H1 (cell line): ENCODE measurements at regions not wholly inside any gene's neighbourhood (a gene's known extent, or its start where the extent isn't known, plus 50 kb on each side); places are given as distances from the start of the nearest gene placed in this dataset.

ENCODE experiments used
- CTCF ChIA-PET: fragments of 300-600 bp; sonication (Branson Sonifier 250); formaldehyde crosslinking; loops from one replicate; lab custom pipeline; 2021; ENCODE audit not compliant: partially characterized antibody; lab: Charles Lee
- POLR2A ChIA-PET: fragments of 300-600 bp; sonication (Branson Sonifier 250); formaldehyde crosslinking; loops from one replicate; lab custom pipeline; 2021; ENCODE audit warnings: inconsistent platforms; ENCODE audit not compliant: partially characterized antibody; lab: Charles Lee
- DNase-seq, 2 experiments: peaks; one replicate each; pipeline versions ENCODE4 v3.0.0 to v3.0.0-alpha.2; 2010 to 2022; ENCODE audit warnings: low spot score in 2 of 2, low read depth in 1 of 2, mixed read lengths in 1 of 2
- FAIRE-seq: peaks from 2 replicates; lab custom pipeline; 2011; peaks lifted over from hg19 to GRCh38; lab: Jason Lieb, UNC
- H2AFZ ChIP-seq: 2 replicates; pipeline ENCODE4 v1.8.1; 2012; ENCODE audit warnings: low read length, inconsistent platforms
- H2AK5ac ChIP-seq: 2 replicates; pipeline ENCODE4 v1.6.1; 2013; ENCODE audit warnings: low read depth, low read length
- H2BK120ac ChIP-seq: replicated peaks from 2 replicates; pipeline ENCODE3; 2013; ENCODE audit warnings: low read depth, low read length, inconsistent platforms
- H2BK12ac ChIP-seq: 2 replicates; pipeline ENCODE4 v1.6.1; 2013; ENCODE audit warnings: low read depth, low read length
- H2BK15ac ChIP-seq: 2 replicates; pipeline ENCODE4 v1.6.1; 2013; ENCODE audit warnings: low read length
- H2BK20ac ChIP-seq: 2 replicates; pipeline ENCODE4 v1.6.1; 2013; ENCODE audit warnings: low read length
- H2BK5ac ChIP-seq: 2 replicates; pipeline ENCODE4 v1.6.1; 2013; ENCODE audit warnings: low read depth, low read length
- H3K14ac ChIP-seq: 2 replicates; pipeline ENCODE4 v1.6.1; 2013; ENCODE audit warnings: inconsistent platforms; ENCODE audit not compliant: insufficient read length
- H3K18ac ChIP-seq: 2 replicates; pipeline ENCODE4 v1.6.1; 2013; ENCODE audit warnings: low read length; ENCODE audit errors: extremely low read depth
- H3K23ac ChIP-seq: 2 replicates; pipeline ENCODE4 v1.6.1; 2013; ENCODE audit warnings: inconsistent platforms; ENCODE audit not compliant: insufficient read length
- H3K23me2 ChIP-seq: 2 replicates; pipeline ENCODE4 v1.6.1; 2013; ENCODE audit warnings: low read depth, low read length
- H3K27ac ChIP-seq: 2 replicates; pipeline ENCODE4 v1.6.1; 2011; ENCODE audit warnings: low read depth, low read length, inconsistent platforms
- H3K27me3 ChIP-seq, 4 experiments: replicated peaks in 1 of 4; 1 replicate in 1 of 4; 2 replicates in 3 of 4; pipeline versions ENCODE4 v1.6.1 to v1.8.1; 2011 to 2013; ENCODE audit warnings: low read length in 3 of 4, mild to moderate bottlenecking in 3 of 4, inconsistent platforms in 2 of 4, mixed read lengths in 2 of 4, moderate library complexity in 1 of 4; ENCODE audit not compliant: control insufficient read depth in 3 of 4, insufficient read depth in 3 of 4; ENCODE audit errors: extremely low read depth in 1 of 4
- H3K36me3 ChIP-seq, 4 experiments: 2 replicates each; pipeline versions ENCODE4 v1.6.1 to v1.8.1; 2011 to 2013; ENCODE audit warnings: mild to moderate bottlenecking in 4 of 4, low read length in 3 of 4, moderate library complexity in 2 of 4, control low read depth in 1 of 4, inconsistent platforms in 1 of 4; ENCODE audit not compliant: insufficient read depth in 4 of 4, control insufficient read depth in 2 of 4
- H3K4ac ChIP-seq: replicated peaks from 2 replicates; pipeline ENCODE3; 2013; ENCODE audit warnings: low read length, low read depth, mixed read lengths, inconsistent platforms; ENCODE audit not compliant: insufficient read length
- H3K4me1 ChIP-seq, 4 experiments: replicated peaks in 1 of 4; 1 replicate in 1 of 4; 2 replicates in 3 of 4; pipeline versions ENCODE4 v1.6.1 to v1.8.1; 2011 to 2013; ENCODE audit warnings: low read length in 3 of 4, inconsistent platforms in 2 of 4, mixed read lengths in 1 of 4; ENCODE audit not compliant: insufficient read depth in 4 of 4, control insufficient read depth in 3 of 4
- H3K4me2 ChIP-seq, 2 experiments: 2 replicates each; pipeline versions ENCODE4 v1.6.1 to v1.8.1; 2011 to 2013; ENCODE audit warnings: low read depth in 2 of 2, low read length in 2 of 2, control low read depth in 1 of 2, inconsistent platforms in 1 of 2, mild to moderate bottlenecking in 1 of 2; ENCODE audit not compliant: insufficient read depth in 1 of 2
- H3K4me3 ChIP-seq, 4 experiments: fragments of 200-600, 300-600 bp in 1 of 4; sonication (generic), shearing (Covaris generic), sonication (Bioruptor Twin) in 1 of 4; 2 replicates each; pipeline versions ENCODE4 v1.5.1 to v1.8.1; 2011 to 2016; ENCODE audit warnings: low read length in 4 of 4, low read depth in 3 of 4, control low read depth in 2 of 4, inconsistent platforms in 2 of 4, mild to moderate bottlenecking in 2 of 4, mixed read lengths in 1 of 4, moderate library complexity in 1 of 4; ENCODE audit not compliant: insufficient read depth in 2 of 4; ENCODE audit errors: extremely low read depth in 1 of 4
- H3K56ac ChIP-seq: replicated peaks from 2 replicates; pipeline ENCODE3; 2013; ENCODE audit warnings: low read depth, mild to moderate bottlenecking, mixed read lengths, low read length, inconsistent platforms; ENCODE audit not compliant: insufficient read length
- H3K79me1 ChIP-seq: 2 replicates; pipeline ENCODE4 v1.6.1; 2013; ENCODE audit warnings: low read depth, low read length, control low read depth
- H3K79me2 ChIP-seq, 2 experiments: 2 replicates each; pipeline versions ENCODE4 v1.6.1 to v1.8.1; 2012 to 2013; ENCODE audit warnings: low read length in 2 of 2, mild to moderate bottlenecking in 2 of 2, inconsistent platforms in 1 of 2; ENCODE audit not compliant: insufficient read depth in 2 of 2, control insufficient read depth in 1 of 2
- H3K9ac ChIP-seq, 4 experiments: replicated peaks in 1 of 4; 1 replicate in 1 of 4; 2 replicates in 3 of 4; pipeline versions ENCODE4 v1.6.1 to v1.8.1; 2011 to 2013; ENCODE audit warnings: low read depth in 3 of 4, low read length in 3 of 4, control low read depth in 2 of 4, mild to moderate bottlenecking in 2 of 4, moderate library complexity in 2 of 4, inconsistent platforms in 1 of 4; ENCODE audit errors: extremely low read depth in 1 of 4
- H3K9me3 ChIP-seq, 2 experiments: 2 replicates each; pipeline versions ENCODE4 v1.6.1 to v1.8.1; 2012 to 2013; ENCODE audit warnings: mild to moderate bottlenecking in 2 of 2, moderate library complexity in 2 of 2, control low read depth in 1 of 2, inconsistent platforms in 1 of 2, low read depth in 1 of 2, low read length in 1 of 2, mixed read lengths in 1 of 2; ENCODE audit not compliant: insufficient read depth in 2 of 2
- H4K20me1 ChIP-seq, 2 experiments: replicated peaks in 1 of 2; 2 replicates each; pipeline versions ENCODE3 to v1.8.1; 2011 to 2013; ENCODE audit warnings: inconsistent platforms in 2 of 2, low read length in 2 of 2, mild to moderate bottlenecking in 1 of 2; ENCODE audit not compliant: insufficient read depth in 2 of 2, control insufficient read depth in 1 of 2
- H4K5ac ChIP-seq: 2 replicates; pipeline ENCODE4 v1.6.1; 2013; ENCODE audit warnings: low read length, low read depth, mixed read lengths, inconsistent platforms; ENCODE audit not compliant: insufficient read length
- H4K8ac ChIP-seq: 2 replicates; pipeline ENCODE4 v1.8.0; 2013; ENCODE audit warnings: mild to moderate bottlenecking, moderate library complexity, low read length, inconsistent platforms; ENCODE audit not compliant: insufficient read depth; ENCODE audit errors: extremely low read depth
- H4K91ac ChIP-seq: replicated peaks from 2 replicates; pipeline ENCODE3; 2013; ENCODE audit warnings: low read length, mixed read lengths, inconsistent platforms; ENCODE audit not compliant: insufficient read length
- CHD1 ChIP-seq: IDR thresholded peaks from 2 replicates; pipeline ENCODE4 v1.6.1; 2012; ENCODE audit warnings: low read depth, low read length, improper control_type of control experiment
- FOSL1 ChIP-seq: IDR thresholded peaks from 2 replicates; pipeline ENCODE4 v1.6.1; 2011; ENCODE audit warnings: mild to moderate bottlenecking, low read depth, low read length, moderate library complexity; ENCODE audit not compliant: insufficient read depth
- GABPA ChIP-seq: IDR thresholded peaks from 2 replicates; pipeline ENCODE4 v1.6.1; 2011; ENCODE audit warnings: mild to moderate bottlenecking, low read length, moderate library complexity, borderline replicate concordance; ENCODE audit not compliant: insufficient read depth
- JUN ChIP-seq: IDR thresholded peaks from 2 replicates; pipeline ENCODE4 v1.6.1; 2011; ENCODE audit warnings: low read depth, mild to moderate bottlenecking, improper control_type of control experiment, low read length
- JUND ChIP-seq: IDR thresholded peaks from 2 replicates; pipeline ENCODE4 v1.6.1; 2011; ENCODE audit warnings: mild to moderate bottlenecking, improper control_type of control experiment, low read length
- KDM1A ChIP-seq: fragments of 200-600, 300-600 bp; sonication (generic); IDR thresholded peaks from 2 replicates; pipeline ENCODE4 v1.7.1; 2016; ENCODE audit warnings: mild to moderate bottlenecking, low read length, borderline replicate concordance
- POLR2AphosphoS5 ChIP-seq: IDR thresholded peaks from 2 replicates; pipeline ENCODE4 v1.6.1; 2011; ENCODE audit warnings: low read depth, low read length
- SIN3A ChIP-seq, 2 experiments: IDR thresholded peaks in 1 of 2; conservative IDR thresholded peaks in 1 of 2; 2 replicates each; pipeline ENCODE4 v1.6.1; 2011 to 2012; ENCODE audit warnings: low read length in 2 of 2, improper control_type of control experiment in 1 of 2, low read depth in 1 of 2, mild to moderate bottlenecking in 1 of 2
- SP4 ChIP-seq: IDR thresholded peaks from 2 replicates; pipeline ENCODE4 v1.6.1; 2012; ENCODE audit warnings: low read length, inconsistent platforms
- SUZ12 ChIP-seq: fragments of 200-600 bp; sonication (generic); IDR thresholded peaks from 2 replicates; pipeline ENCODE4 v1.6.1; 2012; ENCODE audit warnings: mild to moderate bottlenecking, inconsistent platforms, low read length, moderate library complexity, mixed read lengths
- TAF1 ChIP-seq: IDR thresholded peaks from 2 replicates; pipeline ENCODE4 v1.6.1; 2011; ENCODE audit warnings: mild to moderate bottlenecking, low read depth, low read length
- TAF7 ChIP-seq: optimal IDR thresholded peaks from 2 replicates; pipeline ENCODE3; 2011; ENCODE audit warnings: low read depth, mild to moderate bottlenecking, inconsistent platforms, low read length, moderate library complexity, borderline replicate concordance
- TEAD4 ChIP-seq: IDR thresholded peaks from 2 replicates; pipeline ENCODE4 v1.6.1; 2012; ENCODE audit warnings: low read depth, low read length, inconsistent platforms, mixed read lengths
- WGBS, 2 experiments: shearing (Covaris generic) in 1 of 2; methylation state at CpG; one replicate each; pipeline versions ENCODE4 v1.1.6 to v1.1.7; 2013 to 2015; ENCODE audit warnings: low lambda C conversion rate in 2 of 2, mixed read lengths in 2 of 2, inconsistent platforms in 1 of 2, low coverage in 1 of 2, missing lambda C conversion rate in 1 of 2; ENCODE audit not compliant: insufficient replicate concordance in 2 of 2, insufficient coverage in 1 of 2, insufficient read length in 1 of 2; ENCODE audit errors: extremely low coverage in 1 of 2, missing lambda C conversion rate in 1 of 2; 5-methylcytosine and 5-hydroxymethylcytosine counted together

GRCh38 chr20:30487947-30488926 lies 769.2 kb upstream of the DEFB115 start:
- WGBS, 2 experiments: 90% methylated on average over 16 of the region's 97 CpGs; no CpG with 5 or more reads in 1 of the 2 experiments
- TF ChIP-seq JUN (no peak), POLR2AphosphoS5 (no peak), GABPA (no peak), SUZ12 (no peak), JUND (no peak), KDM1A (no peak), SP4 (no peak), TAF1 (no peak), TAF7 (no peak), FOSL1 (no peak), SIN3A (conservative IDR thresholded peaks at IDR 0.05 in 1 of 2, IDR thresholded peaks at IDR 0.05 in 1 of 2; ENCODE audit: low read depth in 1 of 2, low read length in 2 of 2) (no peak), CHD1 (no peak), TEAD4 (no peak)

More at GRCh38 chr20:30487947-30488926, 769.2 kb upstream of the DEFB115 start:
- FAIRE-seq: no peak
- no peak overlapping the region for H3K23ac ChIP-seq
- H2BK12ac ChIP-seq: no peak overlapping the region
- H2BK5ac ChIP-seq: no peak overlapping the region
- H2AFZ ChIP-seq: no peak overlapping the region
- peak in 1 of 2 experiments; percentile 19 for DNase-seq
- H2BK120ac ChIP-seq: no peak overlapping the region
- no peak overlapping the region; a peak in 1 of 4 replicates for H3K4me2 ChIP-seq
- no peaks in the 10 kb centered on the region for H3K79me1 ChIP-seq
- CTCF ChIA-PET: no interaction called here
- H3K27ac ChIP-seq: no peak overlapping the region
- POLR2A ChIA-PET: no interaction called here
- H3K18ac ChIP-seq: no peak overlapping the region
- no peak overlapping the region for H3K4ac ChIP-seq
- no peak overlapping the region for H2AK5ac ChIP-seq
- no peaks in the 10 kb centered on the region for H3K79me2 ChIP-seq
- peaks cover 0 to 16% (median 0%) of the 10 kb centered on the region in 4 experiments; a peak in 1 of 8 replicates for H3K36me3 ChIP-seq
- H3K4me3 ChIP-seq: no peak overlapping the region
- no peak overlapping the region for H4K5ac ChIP-seq
- no peak overlapping the region for H2BK20ac ChIP-seq
- no peaks in the 10 kb centered on the region for H3K27me3 ChIP-seq
- H3K4me1 ChIP-seq: no peaks in the 10 kb centered on the region
- no peaks in the 10 kb centered on the region for H3K23me2 ChIP-seq
- no peak overlapping the region for H3K9ac ChIP-seq
- H3K9me3 ChIP-seq: peaks cover 15 to 78% of the 10 kb centered on the region in 2 experiments; a peak in 3 of 4 replicates
- H4K8ac ChIP-seq: no peak overlapping the region
- H2BK15ac ChIP-seq: no peak overlapping the region
- H4K20me1 ChIP-seq: no peaks in the 10 kb centered on the region
- H4K91ac ChIP-seq: no peak overlapping the region
- H3K56ac ChIP-seq: no peak overlapping the region
- no peak overlapping the region for H3K14ac ChIP-seq
